ENCODE measurements at regions not wholly inside any gene's neighbourhood (a gene's known extent, or its start where the extent isn't known, plus 50 kb on each side); places are given as distances from the start of the nearest gene placed in this dataset.

- TF ChIP-seq CTCF (IDR thresholded peaks at IDR 0.05), result no peak
- no peak for TF ChIP-seq POLR2A (IDR thresholded peaks at IDR 0.05)
Observed at GRCh38 chrX:44637282-44637681, 94.6 kb upstream of the FUNDC1 start.
